Ovary (tissue), 7 donors: ENCODE measurements at regions not wholly inside any gene's neighbourhood (a gene's known extent, or its start where the extent isn't known, plus 50 kb on each side); places are given as distances from the start of the nearest gene placed in this dataset.

Source experiments
- DNase-seq, 5 donors: peaks; one replicate each; pipeline ENCODE4 v3.0.0-alpha.2; 2019 to 2020
- H3K27ac ChIP-seq, 2 donors: fragments of 200-600 bp; one replicate each; pipeline versions ENCODE4 v1.5.1 to v1.8.0; 2019 to 2022
- H3K27me3 ChIP-seq: fragments of 200-600 bp; one replicate; pipeline ENCODE4 v1.8.0; 2022
- H3K36me3 ChIP-seq: fragments of 200-600 bp; sonication (generic); one replicate; pipeline ENCODE4 v1.5.1; 2019
- H3K4me1 ChIP-seq: one replicate; pipeline ENCODE4 v1.8.1; 2013; ENCODE audit warnings: mild to moderate bottlenecking, moderate library complexity; ENCODE audit not compliant: insufficient read depth
- H3K4me3 ChIP-seq: fragments of 200-600 bp; sonication (generic); one replicate; pipeline ENCODE4 v1.5.1; 2017
- H3K9me3 ChIP-seq, 2 donors: fragments of 200-600 bp in 1 of 2; sonication (generic) in 1 of 2; one replicate each; pipeline versions ENCODE4 v1.5.1 to v1.8.1; 2013 to 2019; ENCODE audit warnings: mild to moderate bottlenecking in 1 of 2, moderate library complexity in 1 of 2
- EP300 ChIP-seq: sonication (generic); formaldehyde crosslinking; IDR thresholded peaks from one replicate; pipeline ENCODE4 v1.6.1; 2017; ENCODE audit warnings: antibody characterized with exemption
- POLR2A ChIP-seq: fragments of 450-650 bp; IDR thresholded peaks from one replicate; pipeline ENCODE4 v1.6.1; 2017; ENCODE audit warnings: antibody characterized with exemption, mild to moderate bottlenecking, moderate library complexity
- WGBS, 3 donors: extraction: QIAGEN DNeasy Blood & Tissue Kit in 1 of 3; methylation state at CpG; one replicate each; pipeline versions ENCODE4 v1.1.5 to v1.1.7; 2013 to 2017; 5-methylcytosine and 5-hydroxymethylcytosine counted together
- intact Hi-C, 4 donors: fragments of 100-400 bp; cut with DNase I; formaldehyde crosslinking; loops; one replicate each; pipeline versions ENCODE4 v1.11.0 to v1.15.1; 2022 to 2023
- TF ChIP-seq, protein P1 (sequence below), 3 donors: fragments of 450-650 bp in 2 of 3; fragments of 200-600 bp in 1 of 3; IDR thresholded peaks; one replicate each; pipeline versions ENCODE4 v1.5.1 to v1.8.0; 2016 to 2022; ENCODE audit warnings: antibody characterized with exemption in 3 of 3, mild to moderate bottlenecking in 1 of 3
- donor health status: DM: no; HTN: no; CAD: no; lungs with moderate emphysema.
- donor health status: DM: no; HTN: no; CAD: no.
- donor health status: Bipolar disorder and iron deficiency.
- donor health status: DM: no; HTN: no; CAD: no.
- donor health status: DM: yes; HTN: yes; CAD: no.

DNA sequence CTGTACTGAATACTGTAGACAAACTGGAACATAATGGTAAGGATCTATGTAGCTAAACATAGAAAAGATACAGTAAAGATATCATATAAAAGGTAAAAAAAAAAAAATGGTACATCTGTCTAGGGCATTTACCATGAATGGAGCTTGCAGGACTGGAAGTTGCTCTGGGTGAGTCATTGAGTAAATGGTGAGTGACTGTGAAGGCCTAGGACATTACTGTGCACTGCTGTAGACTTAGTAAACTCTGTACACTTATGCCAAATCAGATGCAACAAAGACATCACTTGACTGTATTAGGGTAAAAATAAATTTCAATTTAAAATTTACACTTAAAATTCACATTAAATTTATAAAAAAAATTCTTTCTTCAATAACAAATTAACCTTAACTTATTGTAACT is 281.3 kb upstream of the LMCD1 start:
- Histone ChIP-seq H3K36me3 (no peaks in the 10 kb centered on the region), H3K4me1 (no peaks in the 10 kb centered on the region), H3K4me3 (no peak overlapping the region), H3K27ac (no peak overlapping the region), H3K27me3 (no peaks in the 10 kb centered on the region), H3K9me3 (no peaks in the 10 kb centered on the region)
- TF ChIP-seq POLR2A (no peak), EP300 (no peak)
- TF ChIP-seq, protein P1, sequence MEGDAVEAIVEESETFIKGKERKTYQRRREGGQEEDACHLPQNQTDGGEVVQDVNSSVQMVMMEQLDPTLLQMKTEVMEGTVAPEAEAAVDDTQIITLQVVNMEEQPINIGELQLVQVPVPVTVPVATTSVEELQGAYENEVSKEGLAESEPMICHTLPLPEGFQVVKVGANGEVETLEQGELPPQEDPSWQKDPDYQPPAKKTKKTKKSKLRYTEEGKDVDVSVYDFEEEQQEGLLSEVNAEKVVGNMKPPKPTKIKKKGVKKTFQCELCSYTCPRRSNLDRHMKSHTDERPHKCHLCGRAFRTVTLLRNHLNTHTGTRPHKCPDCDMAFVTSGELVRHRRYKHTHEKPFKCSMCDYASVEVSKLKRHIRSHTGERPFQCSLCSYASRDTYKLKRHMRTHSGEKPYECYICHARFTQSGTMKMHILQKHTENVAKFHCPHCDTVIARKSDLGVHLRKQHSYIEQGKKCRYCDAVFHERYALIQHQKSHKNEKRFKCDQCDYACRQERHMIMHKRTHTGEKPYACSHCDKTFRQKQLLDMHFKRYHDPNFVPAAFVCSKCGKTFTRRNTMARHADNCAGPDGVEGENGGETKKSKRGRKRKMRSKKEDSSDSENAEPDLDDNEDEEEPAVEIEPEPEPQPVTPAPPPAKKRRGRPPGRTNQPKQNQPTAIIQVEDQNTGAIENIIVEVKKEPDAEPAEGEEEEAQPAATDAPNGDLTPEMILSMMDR (IDR thresholded peaks at IDR 0.05) = no peak
- intact Hi-C loops = no loop called here
- no peak for DNase-seq

DNA sequence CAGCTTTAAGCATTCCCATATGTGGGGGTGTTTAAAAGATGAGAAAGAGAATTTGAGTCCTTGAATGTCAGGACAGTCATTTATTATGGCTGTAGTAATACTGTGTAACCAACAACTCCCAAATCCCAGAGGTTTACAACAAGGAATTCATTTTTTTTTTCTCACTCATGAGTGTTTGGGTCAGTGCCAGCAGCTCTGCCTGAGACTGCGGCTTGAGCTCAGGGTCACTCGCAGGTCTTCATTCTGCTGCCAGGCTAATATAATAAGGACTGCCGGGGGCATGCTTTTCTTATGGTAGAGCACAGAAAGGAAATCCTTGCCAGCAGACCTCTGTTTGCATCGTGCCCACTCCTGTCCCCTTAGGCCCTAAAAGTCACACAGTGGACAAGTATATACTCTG is 277.9 kb upstream of the LMCD1 start:
- no peaks in the 10 kb centered on the region for H3K27me3 ChIP-seq
- DNase-seq = peak in 4 of 5 donors; percentile 11 to 39 (median 22)
- WGBS, 3 donors = 10 to 16% (median 13%) methylated on average over 4 of the region's 4 CpGs
- intact Hi-C loops = no loop called here
- H3K4me1 ChIP-seq = no peaks in the 10 kb centered on the region
- H3K36me3 ChIP-seq = no peaks in the 10 kb centered on the region
- no peak overlapping the region for H3K4me3 ChIP-seq
- TF ChIP-seq, protein P1 (IDR thresholded peaks at IDR 0.05) = no peak
- TF ChIP-seq POLR2A (no peak), EP300 (no peak)
- H3K9me3 ChIP-seq = no peaks in the 10 kb centered on the region
- no peak overlapping the region for H3K27ac ChIP-seq

DNA sequence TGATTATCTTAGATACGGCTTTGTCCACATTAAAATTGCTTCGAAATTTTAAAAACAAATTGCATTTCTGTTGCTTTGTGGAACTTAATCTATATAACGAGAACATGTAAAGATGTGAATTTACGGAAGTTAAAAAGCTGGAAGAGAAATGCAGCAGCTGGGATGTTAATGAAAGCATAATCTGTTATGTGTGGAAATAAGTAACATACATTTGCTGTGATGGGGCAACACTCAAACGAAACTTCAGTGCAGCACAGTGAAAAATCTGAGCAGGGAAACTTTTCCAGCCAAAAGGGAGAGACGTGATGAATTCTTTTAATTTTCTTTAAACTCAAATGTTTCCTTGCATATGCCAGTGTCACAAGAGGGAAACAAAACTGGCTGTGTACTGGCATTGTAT is 276.7 kb upstream of the LMCD1 start:
- no peak for DNase-seq
- WGBS, 3 donors = 87 to 92% (median 88%) methylated on average over 6 of the region's 6 CpGs
- Histone ChIP-seq H3K27me3 (no peaks in the 10 kb centered on the region), H3K4me3 (no peak overlapping the region), H3K36me3 (no peaks in the 10 kb centered on the region), H3K27ac (no peak overlapping the region), H3K4me1 (no peaks in the 10 kb centered on the region), H3K9me3 (no peaks in the 10 kb centered on the region)
- TF ChIP-seq, protein P1 (IDR thresholded peaks at IDR 0.05) = no peak
- TF ChIP-seq POLR2A (no peak), EP300 (no peak)
- intact Hi-C loops = no loop called here

DNA sequence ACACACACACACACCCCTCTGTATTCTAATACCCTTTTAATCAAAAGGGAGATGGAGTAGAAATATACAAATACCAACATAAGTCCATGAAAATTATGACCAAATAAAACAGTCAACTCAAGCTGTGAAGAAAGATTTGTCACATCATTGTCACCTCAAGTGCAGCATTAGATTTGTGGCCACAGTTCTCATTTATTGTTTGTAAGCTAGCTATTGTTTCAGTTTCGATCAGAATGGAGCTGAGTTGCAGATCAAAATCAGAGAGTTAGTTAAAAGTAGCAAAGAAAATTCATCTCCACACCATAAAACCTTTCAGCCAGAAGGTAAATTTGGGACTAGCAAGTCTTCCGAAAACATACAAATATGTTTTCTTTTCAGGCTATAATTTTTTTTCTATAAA is 267.7 kb upstream of the LMCD1 start:
- no peak for DNase-seq
- 89 to 98% (median 97%) methylated on average over 2 of the region's 2 CpGs for WGBS, 3 donors
- TF ChIP-seq, protein P1 (IDR thresholded peaks at IDR 0.05) = no peak
- TF ChIP-seq POLR2A (no peak), EP300 (no peak)
- Histone ChIP-seq H3K4me1 (no peaks in the 10 kb centered on the region), H3K36me3 (no peaks in the 10 kb centered on the region), H3K27ac (no peak overlapping the region), H3K27me3 (no peaks in the 10 kb centered on the region), H3K4me3 (no peak overlapping the region), H3K9me3 (no peaks in the 10 kb centered on the region)
- intact Hi-C loops = no loop called here

DNA sequence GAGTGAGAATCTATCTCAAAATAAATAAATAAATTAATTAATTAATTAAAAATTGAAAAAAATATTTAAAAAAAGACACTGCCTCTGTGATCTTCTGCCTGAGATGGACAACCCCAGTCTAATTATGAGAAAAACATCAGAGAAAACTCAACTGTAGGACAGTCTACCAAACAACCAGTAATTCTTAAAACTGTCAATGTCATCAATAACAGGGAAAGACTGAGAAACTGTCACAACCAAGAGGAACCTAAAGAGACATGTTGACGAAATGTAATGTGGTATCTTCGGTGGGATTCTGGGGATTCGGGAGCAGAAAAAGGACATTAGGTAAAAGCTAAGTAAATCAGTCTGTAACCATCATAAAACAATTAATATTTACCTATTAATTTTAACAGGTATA is 265.4 kb upstream of the LMCD1 start:
- no peaks in the 10 kb centered on the region for H3K36me3 ChIP-seq
- 65 to 97% (median 79%) methylated on average over 3 of the region's 3 CpGs for WGBS, 3 donors
- no peaks in the 10 kb centered on the region for H3K27me3 ChIP-seq
- H3K9me3 ChIP-seq = no peaks in the 10 kb centered on the region
- intact Hi-C loops = no loop called here
- TF ChIP-seq EP300 = no peak
- no peak for TF ChIP-seq POLR2A
- TF ChIP-seq, protein P1 (IDR thresholded peaks at IDR 0.05) = no peak
- H3K27ac ChIP-seq = no peak overlapping the region
- no peaks in the 10 kb centered on the region for H3K4me1 ChIP-seq
- no peak for DNase-seq
- no peak overlapping the region for H3K4me3 ChIP-seq
